WERI-Rb-1 (cell line): ENCODE measurements at regions not wholly inside any gene's neighbourhood (a gene's known extent, or its start where the extent isn't known, plus 50 kb on each side); places are given as distances from the start of the nearest gene placed in this dataset.

Experiments used
- DNase-seq: peaks from one replicate; pipeline ENCODE4 v3.0.0-alpha.2; 2020
- H3K27ac ChIP-seq: fragments of 250-450 bp; sonication (Bioruptor Pico); 2 replicates; pipeline ENCODE4 v1.5.1; 2020; ENCODE audit warnings: mild to moderate bottlenecking, moderate library complexity
- H3K27me3 ChIP-seq: fragments of 250-450 bp; sonication (Bioruptor Pico); 2 replicates; pipeline ENCODE4 v1.5.1; 2021; ENCODE audit warnings: mild to moderate bottlenecking, low read depth, moderate library complexity; ENCODE audit not compliant: insufficient read depth, severe bottlenecking
- H3K36me3 ChIP-seq: fragments of 250-450 bp; sonication (Bioruptor Pico); 2 replicates; pipeline ENCODE4 v1.5.1; 2020; ENCODE audit warnings: mild to moderate bottlenecking, moderate library complexity
- H3K4me3 ChIP-seq: 2 replicates; pipeline ENCODE4 v1.5.1; 2011; ENCODE audit warnings: low read depth, mild to moderate bottlenecking, control low read depth, low read length
- H3K9me3 ChIP-seq: fragments of 250-450 bp; sonication (Bioruptor Pico); 2 replicates; pipeline ENCODE4 v1.5.1; 2021; ENCODE audit warnings: mild to moderate bottlenecking, moderate library complexity; ENCODE audit not compliant: severe bottlenecking
- CTCF ChIP-seq: IDR thresholded peaks from 2 replicates; pipeline ENCODE4 v1.5.1; 2011; ENCODE audit warnings: low read depth, mild to moderate bottlenecking, control low read depth, inconsistent platforms, low read length

DNA sequence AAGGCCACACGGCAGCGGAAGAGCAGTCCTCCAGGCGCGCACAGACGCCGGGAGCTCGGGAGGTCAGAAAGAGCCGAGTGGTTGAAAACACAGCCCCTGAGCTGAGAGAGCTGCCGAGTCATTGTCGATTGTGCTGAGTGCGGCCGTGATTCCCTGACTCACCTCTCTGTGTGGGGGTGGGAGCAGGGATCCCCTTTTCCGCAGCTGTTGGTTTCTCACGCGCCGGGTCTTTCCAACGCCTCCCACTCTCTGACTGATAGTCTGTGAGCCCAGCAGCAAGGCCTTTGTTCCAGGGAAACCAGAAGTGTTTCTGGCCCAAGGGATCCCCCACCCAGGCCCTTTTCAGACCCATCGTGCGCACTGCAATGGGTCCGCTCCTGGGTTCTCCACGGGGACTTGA lies 97.3 kb downstream of the MRPL36 start:
- Histone ChIP-seq H3K27me3 (peaks cover 94% of the 10 kb centered on the region), H3K36me3 (no peaks in the 10 kb centered on the region), H3K9me3 (peaks cover 6% of the 10 kb centered on the region), H3K4me3 (no peak overlapping the region), H3K27ac (no peak overlapping the region)
- no peak for DNase-seq
- no peak for TF ChIP-seq CTCF

- no peak for TF ChIP-seq CTCF
- peaks cover 94% of the 10 kb centered on the region for H3K27me3 ChIP-seq
Measured at GRCh38 chr5:1701884-1702283, 97.8 kb downstream of the MRPL36 start.

GRCh38 chr5:1701216-1701864 lies 98.3 kb downstream of the MRPL36 start:
- DNase-seq: no peak
- Histone ChIP-seq H3K4me3 (no peak overlapping the region), H3K36me3 (no peaks in the 10 kb centered on the region), H3K27ac (no peak overlapping the region), H3K27me3 (peaks cover 92% of the 10 kb centered on the region), H3K9me3 (peaks cover 6% of the 10 kb centered on the region)
- TF ChIP-seq CTCF: no peak

More at GRCh38 chr5:1701884-1702283, 97.8 kb downstream of the MRPL36 start:
- H3K4me3 ChIP-seq: no peak overlapping the region
- DNase-seq: no peak
- no peak overlapping the region for H3K27ac ChIP-seq
- no peaks in the 10 kb centered on the region for H3K36me3 ChIP-seq
- peaks cover 6% of the 10 kb centered on the region for H3K9me3 ChIP-seq

DNA sequence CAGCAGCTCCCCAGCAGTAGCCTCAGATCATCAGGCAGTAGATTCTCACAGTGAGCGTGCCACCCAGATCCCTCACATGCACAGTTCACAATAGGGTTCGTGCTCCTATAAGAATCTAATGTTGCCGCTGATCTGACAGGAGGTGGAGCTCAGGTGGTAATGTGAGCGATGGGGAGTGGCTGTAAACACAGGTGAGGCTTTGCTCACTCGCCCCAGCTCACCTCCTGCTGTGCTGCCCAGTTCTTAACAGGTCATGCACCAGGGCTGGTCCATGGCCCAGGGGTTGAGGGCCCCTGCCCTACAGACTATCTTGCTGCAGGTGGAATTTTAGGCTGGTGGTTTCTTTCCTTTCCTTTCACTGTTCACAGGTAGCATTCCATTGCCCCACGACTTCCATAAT lies 100.2 kb downstream of the MRPL36 start:
- no peak for TF ChIP-seq CTCF
- Histone ChIP-seq H3K4me3 (no peak overlapping the region), H3K9me3 (peaks cover 6% of the 10 kb centered on the region), H3K27me3 (peaks cover 88% of the 10 kb centered on the region), H3K36me3 (no peaks in the 10 kb centered on the region), H3K27ac (no peak overlapping the region)
- no peak for DNase-seq

DNA sequence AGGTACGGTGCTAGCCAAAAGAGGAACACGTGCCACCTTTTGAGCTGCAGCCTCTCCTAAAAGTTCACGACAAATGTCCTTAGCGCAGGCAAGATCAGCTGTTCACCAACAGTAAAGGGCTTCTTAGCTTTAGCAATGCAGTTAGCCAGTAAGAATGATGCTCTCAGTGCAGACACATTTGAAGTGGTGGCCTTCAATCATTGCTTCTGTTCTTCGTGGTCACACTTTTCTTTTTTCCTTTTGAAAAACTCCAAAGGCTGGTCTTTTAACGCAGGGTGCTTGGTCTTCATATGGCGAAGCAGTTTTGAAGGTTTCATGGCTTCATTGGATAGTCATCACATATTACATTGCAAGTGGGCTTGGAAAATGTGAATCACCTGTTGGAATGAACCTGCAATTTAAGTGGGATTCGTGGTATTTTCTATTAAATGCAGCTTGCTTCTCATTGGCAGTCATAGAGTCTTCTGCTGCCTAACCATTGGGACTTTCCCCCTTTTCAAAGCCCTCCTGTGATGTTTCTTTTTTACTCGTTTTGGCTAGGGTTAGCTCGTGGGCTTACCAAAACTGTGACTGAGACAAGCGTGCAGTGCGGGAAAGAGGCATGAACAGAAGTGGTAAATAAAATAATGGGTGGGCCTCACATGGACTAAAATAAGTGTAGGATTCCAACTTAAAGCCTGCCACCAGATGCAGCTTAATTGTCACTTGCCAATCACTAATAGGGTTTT lies 100.9 kb downstream of the MRPL36 start:
- H3K27me3 ChIP-seq: peaks cover 88% of the 10 kb centered on the region
- H3K36me3 ChIP-seq: no peaks in the 10 kb centered on the region
- H3K27ac ChIP-seq: no peak overlapping the region
- DNase-seq: no peak
- H3K9me3 ChIP-seq: peaks cover 6% of the 10 kb centered on the region
- no peak for TF ChIP-seq CTCF
- no peak overlapping the region for H3K4me3 ChIP-seq

DNA sequence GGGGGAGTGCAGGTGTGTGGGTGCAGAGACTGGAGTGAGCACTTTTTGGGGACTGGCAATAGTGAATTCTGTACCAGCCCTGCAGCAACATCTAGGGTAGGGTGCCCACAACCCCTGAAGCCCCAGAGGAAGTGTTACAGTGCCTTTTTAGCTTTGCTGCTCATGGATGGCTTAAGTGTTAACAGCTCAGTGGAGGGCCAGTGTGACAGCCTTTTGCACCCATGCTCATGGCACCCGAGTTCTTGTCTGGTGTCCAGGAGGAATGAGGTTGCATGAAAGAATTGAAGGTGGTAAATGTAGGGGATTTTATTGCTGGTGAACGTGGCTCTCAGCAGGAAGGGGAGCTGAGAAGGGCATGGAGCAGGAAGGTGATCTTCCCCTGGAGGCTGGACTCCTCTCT lies 107.3 kb downstream of the MRPL36 start:
- H3K27me3 ChIP-seq: peaks cover 79% of the 10 kb centered on the region
- no peak for TF ChIP-seq CTCF

More for the DNA sequence above, 107.3 kb downstream of the MRPL36 start:
- Histone ChIP-seq H3K27ac (no peak overlapping the region), H3K36me3 (no peaks in the 10 kb centered on the region), H3K4me3 (no peak overlapping the region), H3K9me3 (peaks cover 23% of the 10 kb centered on the region)
- no peak for DNase-seq
